Mesothelial cell of epicardium (in vitro differentiated cells): ENCODE measurements at regions not wholly inside any gene's neighbourhood (a gene's known extent, or its start where the extent isn't known, plus 50 kb on each side); places are given as distances from the start of the nearest gene placed in this dataset.
"Not testable (repeated sequence)": the region's sequence is repeated elsewhere in the genome, so short reads cannot be mapped to it uniquely, and the experiment has no call there.

Experiments used
- DNase-seq, 2 experiments: peaks; one replicate each; pipeline ENCODE4 v3.0.0; 2021; ENCODE audit warnings: low spot score in 2 of 2; ENCODE audit not compliant: unreplicated experiment in 2 of 2
- H3K27ac Mint-ChIP-seq: 2 replicates; pipeline ENCODE4 v1.8.0; 2021; ENCODE audit warnings: mixed read lengths
- H3K27me3 Mint-ChIP-seq: 2 replicates; pipeline ENCODE4 v1.8.0; 2021; ENCODE audit warnings: low read depth, mixed read lengths
- H3K36me3 Mint-ChIP-seq: 2 replicates; pipeline ENCODE4 v1.8.0; 2021; ENCODE audit warnings: mixed read lengths
- H3K4me1 Mint-ChIP-seq: 2 replicates; pipeline ENCODE4 v1.8.0; 2021; ENCODE audit warnings: mixed read lengths
- H3K4me3 Mint-ChIP-seq: 2 replicates; pipeline ENCODE4 v1.8.0; 2021; ENCODE audit warnings: mild to moderate bottlenecking, moderate library complexity, mixed read lengths
- H3K9me3 Mint-ChIP-seq: 2 replicates; pipeline ENCODE4 v1.8.0; 2021; ENCODE audit warnings: mixed read lengths
- TF ChIP-seq, protein P1 (sequence below): fragments of 200-600 bp; sonication (generic); IDR thresholded peaks from one replicate; pipeline ENCODE4 v1.5.0; 2021; ENCODE audit warnings: antibody characterized with exemption; ENCODE audit not compliant: unreplicated experiment

DNA sequence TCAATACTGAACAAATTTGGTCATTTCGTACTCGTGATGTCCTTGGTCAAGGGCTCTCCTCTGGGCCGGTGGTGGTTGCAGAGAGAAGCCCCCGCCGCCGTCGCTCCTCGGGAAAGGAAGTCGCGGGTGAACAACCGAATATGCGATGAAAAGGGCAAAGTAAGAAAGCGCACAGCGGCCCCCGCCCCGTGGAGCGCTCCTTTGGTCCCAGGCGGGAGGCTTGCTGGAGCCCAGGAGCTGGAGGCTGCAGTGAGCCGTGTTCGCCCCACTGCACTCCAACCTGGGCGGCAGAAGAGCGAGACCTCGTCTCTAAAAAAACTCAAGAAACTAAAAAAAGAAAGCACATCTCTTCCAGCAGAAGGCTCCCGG lies 108.4 kb upstream of the LARP1 start:
- Mint-ChIP-seq H3K9me3 (peaks cover 15% of the 10 kb centered on the region), H3K27ac (no peak overlapping the region), H3K4me1 (peaks cover 15% of the 10 kb centered on the region), H3K36me3 (peaks cover 1% of the 10 kb centered on the region), H3K4me3 (peak overlapping the region; percentile 60), H3K27me3 (peaks cover 25% of the 10 kb centered on the region)
- TF ChIP-seq, protein P1, sequence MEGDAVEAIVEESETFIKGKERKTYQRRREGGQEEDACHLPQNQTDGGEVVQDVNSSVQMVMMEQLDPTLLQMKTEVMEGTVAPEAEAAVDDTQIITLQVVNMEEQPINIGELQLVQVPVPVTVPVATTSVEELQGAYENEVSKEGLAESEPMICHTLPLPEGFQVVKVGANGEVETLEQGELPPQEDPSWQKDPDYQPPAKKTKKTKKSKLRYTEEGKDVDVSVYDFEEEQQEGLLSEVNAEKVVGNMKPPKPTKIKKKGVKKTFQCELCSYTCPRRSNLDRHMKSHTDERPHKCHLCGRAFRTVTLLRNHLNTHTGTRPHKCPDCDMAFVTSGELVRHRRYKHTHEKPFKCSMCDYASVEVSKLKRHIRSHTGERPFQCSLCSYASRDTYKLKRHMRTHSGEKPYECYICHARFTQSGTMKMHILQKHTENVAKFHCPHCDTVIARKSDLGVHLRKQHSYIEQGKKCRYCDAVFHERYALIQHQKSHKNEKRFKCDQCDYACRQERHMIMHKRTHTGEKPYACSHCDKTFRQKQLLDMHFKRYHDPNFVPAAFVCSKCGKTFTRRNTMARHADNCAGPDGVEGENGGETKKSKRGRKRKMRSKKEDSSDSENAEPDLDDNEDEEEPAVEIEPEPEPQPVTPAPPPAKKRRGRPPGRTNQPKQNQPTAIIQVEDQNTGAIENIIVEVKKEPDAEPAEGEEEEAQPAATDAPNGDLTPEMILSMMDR: no peak
- no peak for DNase-seq

DNA sequence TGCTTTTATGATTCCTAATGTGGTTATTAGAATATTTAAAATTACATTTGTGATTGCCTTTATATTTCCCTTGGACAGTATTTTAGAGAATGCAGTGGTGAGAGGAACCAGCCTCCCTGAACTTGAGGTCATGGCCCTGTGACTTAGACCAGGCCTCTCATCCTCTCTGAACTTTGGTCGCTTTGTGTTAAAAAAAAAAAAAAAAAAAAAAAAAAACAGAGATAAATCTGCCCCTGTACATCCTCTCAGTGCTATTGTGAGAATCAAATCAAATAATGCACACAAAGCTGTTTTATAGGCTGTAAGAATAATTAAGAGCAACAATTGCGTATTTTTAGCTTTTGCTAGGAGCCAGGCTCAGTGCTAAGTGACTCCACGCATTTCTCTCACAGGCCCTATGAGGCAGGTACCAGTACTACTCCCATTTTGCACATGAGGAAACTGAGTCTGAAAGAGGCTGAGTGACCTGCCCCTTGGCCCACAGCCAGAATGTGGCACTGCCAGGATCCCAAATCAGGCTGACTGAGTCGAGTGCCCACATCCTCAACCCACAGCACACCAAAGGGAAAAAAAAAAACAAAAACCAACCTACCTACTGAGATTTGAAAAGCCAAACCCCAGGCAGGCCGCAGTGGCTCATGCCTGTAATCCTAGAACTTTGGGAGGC lies 110.3 kb upstream of the LARP1 start:
- TF ChIP-seq, protein P1: no peak
- Mint-ChIP-seq H3K4me3 (no peak overlapping the region), H3K27me3 (peaks cover 25% of the 10 kb centered on the region), H3K27ac (no peak overlapping the region), H3K9me3 (peaks cover 15% of the 10 kb centered on the region), H3K36me3 (peaks cover 1% of the 10 kb centered on the region), H3K4me1 (peaks cover 26% of the 10 kb centered on the region)
- no peak for DNase-seq

DNA sequence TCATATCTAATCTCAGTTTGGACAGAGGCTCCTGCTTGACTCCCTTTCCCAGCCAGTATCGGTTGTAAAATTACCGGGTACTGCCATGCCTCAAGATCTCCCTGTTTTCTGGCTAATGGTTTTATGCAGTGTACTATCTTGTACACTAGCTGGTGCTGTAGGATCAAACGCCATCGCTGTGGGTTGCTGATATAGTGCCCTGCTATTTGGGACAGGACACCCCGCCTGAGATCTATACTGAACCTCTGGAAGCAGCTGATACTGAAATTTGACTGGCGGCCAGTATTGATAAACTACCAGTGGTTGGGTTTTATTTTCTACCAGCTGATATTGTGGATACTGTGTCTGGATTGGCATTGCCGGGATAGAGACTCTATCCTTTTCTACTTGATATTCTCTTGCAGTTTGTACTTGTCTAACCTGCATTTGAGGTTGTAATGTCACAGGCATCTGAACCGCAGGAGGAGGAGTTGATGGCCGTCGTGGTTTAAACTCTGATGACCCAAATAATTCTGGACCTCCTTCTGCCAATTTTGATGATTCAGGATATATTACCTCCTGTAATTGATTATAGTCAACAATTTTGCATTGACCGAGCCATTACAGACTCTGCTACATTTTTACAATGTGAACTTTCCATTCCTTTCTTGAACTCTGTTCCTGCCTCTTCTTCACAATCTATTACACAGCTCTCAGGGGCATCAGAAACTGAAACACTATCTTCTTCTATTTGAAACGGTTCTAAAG lies 112.5 kb upstream of the LARP1 start:
- peaks cover 15% of the 10 kb centered on the region for H3K9me3 Mint-ChIP-seq
- DNase-seq: no peak
- TF ChIP-seq, protein P1: no peak
- peaks cover 1% of the 10 kb centered on the region for H3K36me3 Mint-ChIP-seq
- no peak overlapping the region for H3K27ac Mint-ChIP-seq
- H3K4me3 Mint-ChIP-seq: no peak overlapping the region
- peaks cover 23% of the 10 kb centered on the region for H3K27me3 Mint-ChIP-seq
- peaks cover 45% of the 10 kb centered on the region for H3K4me1 Mint-ChIP-seq

DNA sequence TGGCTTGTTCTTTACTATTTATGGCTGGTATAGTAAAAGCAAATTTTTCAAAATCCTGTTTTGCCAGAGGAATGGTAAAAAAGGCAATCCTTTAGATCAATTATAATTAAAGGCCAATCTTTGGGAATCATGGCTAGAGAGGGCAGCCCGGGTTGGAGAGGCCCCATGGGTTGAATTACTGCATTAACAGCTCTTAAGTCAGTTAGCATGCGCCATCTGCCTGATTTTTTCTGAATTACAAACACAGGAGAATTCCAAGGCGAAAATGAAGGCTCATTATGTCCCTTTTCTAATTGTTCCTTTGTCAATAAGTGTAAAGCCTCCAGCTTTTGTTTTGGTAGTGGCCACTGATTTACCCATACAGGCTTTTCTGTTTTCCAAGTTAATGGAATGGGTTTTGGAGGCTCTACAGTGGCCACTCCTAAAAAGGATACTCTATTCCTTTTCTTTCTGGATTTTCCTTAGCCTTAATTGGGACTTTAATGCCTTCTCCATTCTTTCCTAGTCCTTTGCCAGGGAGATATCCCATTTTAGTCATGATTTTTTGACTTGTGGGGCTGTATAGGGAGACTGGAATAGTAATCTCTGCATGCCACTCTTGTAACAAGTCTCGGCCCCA lies 114.9 kb upstream of the LARP1 start:
- Mint-ChIP-seq H3K9me3 (peaks cover 15% of the 10 kb centered on the region), H3K4me1 (peaks cover 45% of the 10 kb centered on the region), H3K27ac (peak overlapping the region; percentile 77), H3K27me3 (peaks cover 20% of the 10 kb centered on the region)
- not testable (repeated sequence) for H3K4me3 Mint-ChIP-seq, H3K36me3 Mint-ChIP-seq, DNase-seq
- TF ChIP-seq, protein P1: peak; percentile 70

- H3K9me3 Mint-ChIP-seq, H3K4me3 Mint-ChIP-seq, H3K27ac Mint-ChIP-seq, DNase-seq, H3K36me3 Mint-ChIP-seq: not testable (repeated sequence)
- H3K27me3 Mint-ChIP-seq: peaks cover 16% of the 10 kb centered on the region
- peaks cover 45% of the 10 kb centered on the region for H3K4me1 Mint-ChIP-seq
These were observed 118.4 kb upstream of the LARP1 start for GRCh38 chr5:154636786-154637185.

- H3K9me3 Mint-ChIP-seq, H3K36me3 Mint-ChIP-seq, DNase-seq, H3K27ac Mint-ChIP-seq, H3K4me3 Mint-ChIP-seq: not testable (repeated sequence)
- Mint-ChIP-seq H3K4me1 (peaks cover 45% of the 10 kb centered on the region), H3K27me3 (peaks cover 16% of the 10 kb centered on the region)
These were observed 118.9 kb upstream of the LARP1 start for GRCh38 chr5:154636271-154636670.

- not testable (repeated sequence) for H3K36me3 Mint-ChIP-seq, DNase-seq, H3K4me3 Mint-ChIP-seq, H3K27ac Mint-ChIP-seq, H3K9me3 Mint-ChIP-seq
- Mint-ChIP-seq H3K27me3 (peaks cover 19% of the 10 kb centered on the region), H3K4me1 (peaks cover 24% of the 10 kb centered on the region)
These were observed 121.4 kb upstream of the LARP1 start for GRCh38 chr5:154633744-154634143.
